HG03135 (cell line): ENCODE measurements at regions not wholly inside any gene's neighbourhood (a gene's known extent, or its start where the extent isn't known, plus 50 kb on each side); places are given as distances from the start of the nearest gene placed in this dataset.

Experiments used
- ATAC-seq: cut with Tn5 transposase; IDR thresholded peaks from one replicate; pipeline ENCODE4 v1.9.1; 2021; ENCODE audit warnings: mild to moderate bottlenecking, moderate library complexity; ENCODE audit not compliant: unreplicated experiment

GRCh38 chr1:224486801-224487583 lies 52.4 kb upstream of the WDR26 start:
- ATAC-seq, result no peak

DNA sequence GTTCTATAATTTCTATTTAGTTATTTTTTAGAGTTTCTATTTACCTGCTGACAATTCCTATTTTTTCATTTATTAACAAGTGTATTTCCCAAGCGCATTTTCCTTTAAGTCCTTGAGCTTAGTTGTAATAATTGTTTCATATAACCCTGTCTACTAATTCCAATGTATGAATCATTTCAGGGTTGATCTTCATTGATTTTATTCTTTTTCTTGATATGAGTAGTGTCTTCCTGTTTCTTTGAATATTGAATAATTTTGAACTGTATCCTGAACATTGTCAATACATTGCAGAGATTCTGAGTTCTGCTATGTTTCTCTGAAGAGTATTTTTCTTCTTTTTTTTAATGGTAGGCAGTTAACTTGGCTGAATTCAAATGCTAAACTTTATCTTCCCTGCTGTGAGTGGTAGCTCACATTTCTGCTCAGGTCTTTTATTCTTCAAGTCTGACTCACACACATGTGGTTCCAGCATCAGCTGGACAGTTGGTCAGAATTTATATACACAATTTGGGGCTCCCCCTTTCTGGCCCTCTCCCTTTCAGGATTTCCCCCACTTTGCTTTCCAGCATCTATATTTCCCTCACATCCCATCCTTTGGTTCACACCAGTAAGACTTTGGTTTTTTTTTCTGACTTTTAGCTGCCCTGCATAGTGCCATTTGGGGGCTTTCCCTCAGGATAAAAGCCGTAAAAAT lies 54.4 kb upstream of the WDR26 start:
- no peak for ATAC-seq

DNA sequence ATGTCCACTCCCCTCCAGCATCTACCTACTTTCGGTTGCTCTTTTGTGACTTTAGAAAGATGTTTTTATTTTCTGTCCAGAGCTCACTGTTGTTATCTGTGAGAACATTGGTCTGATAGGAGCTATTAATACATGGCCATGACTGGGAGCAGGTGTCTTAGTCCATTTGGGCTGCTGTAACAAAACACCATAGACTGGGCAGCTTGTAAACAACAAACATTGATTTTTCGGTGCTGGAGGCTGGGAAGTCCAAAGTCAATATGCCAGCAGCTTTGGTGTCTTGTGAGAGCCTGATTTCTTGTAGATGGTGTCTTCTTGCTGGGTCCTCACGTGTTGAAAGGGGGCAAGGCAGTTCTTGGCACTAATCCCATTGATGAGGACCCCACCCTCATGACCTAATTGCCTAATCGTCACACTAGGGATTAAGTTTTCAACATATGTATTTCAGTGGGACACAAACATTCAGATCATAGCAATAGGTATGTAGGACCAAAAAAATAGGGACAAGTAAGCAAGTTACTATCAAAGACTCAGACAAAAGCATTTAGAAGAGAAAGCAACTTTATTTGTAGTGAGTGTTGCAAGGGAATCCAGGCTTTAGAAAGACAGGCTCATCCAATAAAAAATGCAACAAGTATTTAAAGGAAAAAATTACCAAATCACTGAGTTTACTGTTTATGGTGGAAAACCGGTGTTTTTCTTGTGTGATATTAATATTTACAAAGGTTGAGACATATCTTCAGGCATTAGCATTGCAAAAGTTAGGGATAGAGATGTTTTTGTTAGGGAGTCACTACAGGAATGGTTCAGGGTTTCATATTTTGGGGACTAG lies 55.2 kb upstream of the WDR26 start:
- no peak for ATAC-seq

- no peak for ATAC-seq
Measured at GRCh38 chr1:224490549-224491537, 56.2 kb upstream of the WDR26 start.

GRCh38 chr1:224492015-224492414 lies 57.4 kb upstream of the WDR26 start:
- no peak for ATAC-seq

- ATAC-seq, result no peak
Measured at GRCh38 chr1:224492632-224493031, 58.0 kb upstream of the WDR26 start.

DNA sequence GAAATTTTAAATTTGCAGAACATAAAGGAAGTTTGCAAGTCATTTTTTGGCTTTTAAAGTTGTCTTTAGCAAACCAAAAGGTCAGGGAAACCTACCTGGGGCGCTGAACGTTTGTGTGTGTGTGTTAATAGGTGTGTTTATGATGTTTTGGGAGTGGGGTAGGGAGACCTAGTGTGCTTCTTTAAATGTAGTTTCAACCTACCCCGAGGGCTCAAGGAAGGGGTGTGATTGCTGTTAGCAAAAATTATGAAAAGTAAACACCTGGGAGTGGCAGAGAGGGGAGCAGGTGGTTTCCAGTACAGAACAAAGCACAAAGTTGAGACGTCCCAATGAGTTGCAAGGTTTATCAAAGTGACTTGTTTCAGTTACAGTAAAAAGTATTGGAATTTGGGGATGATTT lies 58.7 kb upstream of the WDR26 start:
- no peak for ATAC-seq

DNA sequence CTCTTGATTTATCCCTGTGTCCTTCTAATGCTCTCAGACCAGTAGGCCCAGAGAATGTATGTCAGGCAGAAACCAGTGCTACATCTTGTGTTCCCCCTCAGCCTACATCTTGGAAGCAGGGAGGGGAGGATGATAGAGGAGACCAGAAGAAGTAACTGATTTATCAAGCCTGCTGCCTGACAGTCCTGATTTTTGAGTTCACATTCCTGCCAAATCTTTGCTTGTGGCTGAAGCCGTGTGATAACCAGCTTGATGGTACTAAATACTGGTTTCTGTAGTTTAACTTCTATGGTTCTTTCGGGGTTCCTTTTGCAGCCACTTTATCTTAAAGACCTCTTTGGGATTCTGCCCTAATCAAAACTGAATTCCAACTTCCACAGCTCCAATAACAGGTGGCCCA lies 59.7 kb upstream of the WDR26 start:
- ATAC-seq, result no peak

- no peak for ATAC-seq
Measured at GRCh38 chr1:224495866-224496265, 61.3 kb upstream of the WDR26 start.

DNA sequence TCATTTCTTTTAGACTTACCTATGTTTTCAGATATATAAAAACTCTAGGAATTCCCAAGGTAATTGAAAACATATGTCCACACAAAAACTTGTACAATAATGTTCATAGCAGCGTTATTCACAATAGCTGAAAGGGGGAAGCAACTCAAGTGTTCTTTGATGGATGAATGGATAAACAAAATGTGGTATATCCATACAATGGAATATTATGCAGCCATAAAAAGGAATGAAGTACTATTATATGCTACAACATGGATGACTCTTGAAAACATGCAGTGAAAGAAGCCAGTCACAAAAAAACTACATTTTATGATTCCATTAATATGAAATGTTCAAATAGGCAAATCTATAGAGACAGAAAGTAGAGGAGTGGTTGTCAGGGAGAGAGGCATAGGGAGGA lies 62.2 kb upstream of the WDR26 start:
- no peak for ATAC-seq

DNA sequence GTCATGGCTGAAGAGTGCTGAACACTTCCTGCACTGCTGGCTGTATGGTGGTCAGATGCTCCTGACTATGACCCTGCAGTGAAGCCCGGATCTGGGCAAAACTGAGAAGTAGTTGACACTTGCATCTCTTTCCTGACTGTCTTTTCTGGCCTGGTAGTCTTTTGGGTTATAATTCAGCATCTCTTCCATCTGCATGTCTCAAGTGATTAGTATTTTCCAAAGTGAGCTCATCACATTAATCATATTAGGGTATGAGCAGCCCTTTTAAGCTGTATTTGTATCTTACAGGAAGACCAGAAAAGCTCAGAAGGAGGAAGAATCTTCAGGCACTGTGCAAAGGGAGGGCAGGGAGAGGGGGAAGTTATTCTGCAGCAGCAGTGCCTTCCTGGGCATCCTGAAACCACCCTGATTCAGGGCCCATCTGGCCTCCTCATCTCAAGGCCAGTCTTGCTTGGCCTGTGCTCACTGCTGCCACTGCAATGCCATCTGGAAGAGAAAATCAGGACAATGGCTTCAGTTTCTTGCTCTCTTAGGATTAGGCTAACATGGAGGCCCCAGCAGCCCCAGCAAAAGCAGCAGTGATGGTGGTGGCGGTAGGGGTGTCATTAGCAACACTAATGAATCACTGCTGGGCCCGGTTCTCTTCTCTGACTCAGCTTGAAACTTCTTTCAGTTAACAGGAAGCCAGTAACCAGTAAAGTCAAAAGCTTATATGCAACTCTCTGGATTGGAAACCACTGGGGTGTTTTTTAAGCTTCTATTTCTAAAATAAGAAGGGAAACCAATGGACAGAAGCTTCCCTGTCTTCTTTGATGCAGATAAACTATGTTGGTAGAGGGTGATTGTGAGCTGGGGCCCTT lies 63.3 kb upstream of the WDR26 start:
- ATAC-seq, result peak; percentile 94

GRCh38 chr1:224498574-224499170 lies 64.1 kb upstream of the WDR26 start:
- peak; percentile 1 for ATAC-seq

DNA sequence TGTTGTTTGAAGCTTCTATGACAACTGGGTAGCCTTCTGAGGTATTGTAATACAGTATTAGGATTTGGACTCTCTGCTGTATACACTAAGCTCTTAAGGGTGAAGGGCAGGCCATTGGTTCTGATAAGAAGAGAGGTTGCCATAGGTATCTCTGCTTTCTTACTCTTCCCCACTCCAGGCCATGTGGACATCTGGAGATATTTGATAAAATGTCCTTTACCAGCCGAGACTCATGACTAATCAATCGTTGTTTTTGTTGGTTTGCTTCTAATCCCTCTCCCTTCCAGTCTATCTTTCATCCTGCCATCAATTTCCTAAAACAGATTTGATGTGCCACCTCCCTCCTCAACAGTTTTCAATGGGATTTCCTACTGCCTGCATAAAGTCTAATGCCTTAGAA lies 64.6 kb upstream of the WDR26 start:
- no peak for ATAC-seq

DNA sequence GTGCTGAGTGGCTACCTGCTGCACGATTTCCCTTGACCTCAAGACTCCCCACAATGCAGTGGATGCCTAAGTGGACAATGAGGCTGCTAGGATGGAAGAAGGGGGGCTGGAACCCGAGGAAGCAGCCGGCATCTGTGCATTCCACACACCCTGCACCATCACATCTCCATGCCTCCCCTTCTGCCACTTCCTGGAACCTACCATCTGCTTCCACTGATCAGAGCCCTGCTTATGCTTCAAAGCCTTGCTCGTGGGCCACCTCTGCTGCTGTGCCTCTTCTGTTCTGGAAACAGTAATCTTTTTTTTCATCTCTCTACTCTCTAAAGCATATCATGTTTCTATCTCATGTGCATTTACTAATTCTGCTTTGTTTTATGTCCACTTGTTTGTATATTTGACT lies 66.2 kb upstream of the WDR26 start:
- no peak for ATAC-seq

- no peak for ATAC-seq
Measured at GRCh38 chr1:224501836-224502235, 67.2 kb upstream of the WDR26 start.

GRCh38 chr1:224502459-224503160 lies 68.0 kb upstream of the WDR26 start:
- no peak for ATAC-seq

- ATAC-seq, result peak; percentile 95
Measured at GRCh38 chr1:224503161-224504118, 68.8 kb upstream of the WDR26 start.
